Adrenal gland (tissue), 9 donors: ENCODE measurements at regions not wholly inside any gene's neighbourhood (a gene's known extent, or its start where the extent isn't known, plus 50 kb on each side); places are given as distances from the start of the nearest gene placed in this dataset.

Source experiments
- DNase-seq, 7 donors: peaks; one replicate each; pipeline ENCODE4 v3.0.0-alpha.2; 2019 to 2020
- H3K27ac ChIP-seq, 5 donors: fragments of 200-600 bp; sonication (generic) in 4 of 5; 1 replicate in 3 of 5; 2 replicates in 2 of 5; pipeline versions ENCODE4 v1.5.1 to v1.8.0; 2016 to 2020; ENCODE audit warnings: mild to moderate bottlenecking in 1 of 5
- H3K27me3 ChIP-seq: fragments of 200-600 bp; 2 replicates; pipeline ENCODE4 v1.8.0; 2021
- H3K36me3 ChIP-seq, 2 donors: fragments of 200-600 bp; replicated peaks in 1 of 2; 1 replicate in 1 of 2; 2 replicates in 1 of 2; pipeline versions ENCODE4 v1.5.1 to v1.8.0; 2018 to 2022
- H3K4me1 ChIP-seq, 2 donors: fragments of 200-600 bp; replicated peaks in 1 of 2; 1 replicate in 1 of 2; 2 replicates in 1 of 2; pipeline versions ENCODE4 v1.5.1 to v1.8.0; 2018 to 2021
- H3K4me3 ChIP-seq, 4 donors: fragments of 200-600 bp; sonication (generic) in 3 of 4; one replicate each; pipeline ENCODE4 v1.5.1; 2016 to 2018
- H3K9me3 ChIP-seq, 3 donors: fragments of 200-600 bp; sonication (generic) in 1 of 3; replicated peaks in 1 of 3; 1 replicate in 2 of 3; 2 replicates in 1 of 3; pipeline versions ENCODE4 v1.5.1 to v1.8.0; 2016 to 2021
- POLR2A ChIP-seq, 2 donors: fragments of 450-650 bp; IDR thresholded peaks; one replicate each; pipeline ENCODE4 v1.6.1; 2017; ENCODE audit warnings: antibody characterized with exemption in 2 of 2, mild to moderate bottlenecking in 2 of 2, moderate library complexity in 1 of 2
- WGBS, 4 donors: extraction: QIAGEN DNeasy Blood & Tissue Kit in 2 of 4; methylation state at CpG; one replicate each; pipeline versions ENCODE4 v1.1.5 to v1.1.7; 2013 to 2017; 5-methylcytosine and 5-hydroxymethylcytosine counted together
- intact Hi-C, 2 donors: fragments of 100-400 bp; cut with DNase I; formaldehyde crosslinking; loops; one replicate each; pipeline versions ENCODE4 v1.14.1 to v1.15.0; 2022 to 2023
- TF ChIP-seq, protein P1 (sequence below), 6 experiments: fragments of 450-650 bp in 4 of 6; fragments of 200-600 bp in 2 of 6; sonication (generic) in 1 of 6; IDR thresholded peaks; 1 replicate in 5 of 6; 2 replicates in 1 of 6; pipeline versions ENCODE4 v1.5.1 to v1.8.0; 2016 to 2021; ENCODE audit warnings: antibody characterized with exemption in 6 of 6, mild to moderate bottlenecking in 2 of 6, moderate library complexity in 1 of 6
- donor health status: healthy with polysubstance abuse.
- donor health status: Bipolar disorder and iron deficiency.
- donor health status: DM: yes; HTN: yes; CAD: no.
- donor health status: DM: no; HTN: no; CAD: no.
- donor health status: DM: no; HTN: no; CAD: no.

DNA sequence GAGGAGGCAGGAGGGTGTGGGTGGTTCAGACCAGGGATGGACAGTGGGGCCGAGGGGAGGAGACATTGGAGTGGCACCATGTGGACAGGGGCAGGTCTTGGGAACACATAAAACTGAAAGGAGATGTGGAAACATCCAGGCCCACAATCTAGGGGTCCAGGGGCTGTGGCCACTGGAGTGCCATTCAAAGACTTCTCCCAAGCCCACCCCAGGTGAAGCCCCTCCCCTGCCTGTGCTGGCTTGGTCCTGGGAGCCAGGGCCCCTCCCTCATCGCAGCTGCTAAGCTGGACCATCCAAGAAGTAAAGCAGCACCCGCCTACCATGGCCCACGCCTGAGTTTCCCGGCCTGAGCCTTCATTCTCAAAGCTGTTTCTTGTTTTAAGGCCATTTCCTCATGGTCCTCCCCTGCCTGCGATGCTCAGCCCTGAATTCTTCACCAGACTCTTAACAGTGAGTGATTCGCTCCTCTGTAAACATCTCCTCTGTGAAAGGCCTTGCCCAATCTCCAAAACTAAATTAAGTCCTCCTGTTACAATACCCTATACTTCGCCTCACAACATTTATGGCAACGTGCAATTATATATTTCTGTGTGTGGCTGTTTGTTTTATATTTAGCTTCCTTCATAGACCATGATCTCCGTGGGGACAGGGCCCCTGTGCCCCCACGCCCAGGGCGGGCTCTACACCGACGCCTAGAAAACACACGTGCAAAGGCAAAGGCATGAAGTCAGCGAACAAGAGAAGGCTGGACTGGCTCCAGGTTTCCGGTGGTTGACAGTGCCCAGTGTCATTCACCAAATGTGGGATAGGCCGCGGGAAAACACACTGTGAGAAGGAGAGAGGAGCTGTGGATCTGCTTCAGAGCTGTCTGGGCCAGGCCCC is 267.8 kb downstream of the ERMARD start:
- WGBS, 4 donors, result 82 to 92% (median 89%) methylated on average over 19 of the region's 19 CpGs
- no peak overlapping the region for H3K27ac ChIP-seq
- H3K36me3 ChIP-seq, result no peaks in the 10 kb centered on the region
- TF ChIP-seq, protein P1, sequence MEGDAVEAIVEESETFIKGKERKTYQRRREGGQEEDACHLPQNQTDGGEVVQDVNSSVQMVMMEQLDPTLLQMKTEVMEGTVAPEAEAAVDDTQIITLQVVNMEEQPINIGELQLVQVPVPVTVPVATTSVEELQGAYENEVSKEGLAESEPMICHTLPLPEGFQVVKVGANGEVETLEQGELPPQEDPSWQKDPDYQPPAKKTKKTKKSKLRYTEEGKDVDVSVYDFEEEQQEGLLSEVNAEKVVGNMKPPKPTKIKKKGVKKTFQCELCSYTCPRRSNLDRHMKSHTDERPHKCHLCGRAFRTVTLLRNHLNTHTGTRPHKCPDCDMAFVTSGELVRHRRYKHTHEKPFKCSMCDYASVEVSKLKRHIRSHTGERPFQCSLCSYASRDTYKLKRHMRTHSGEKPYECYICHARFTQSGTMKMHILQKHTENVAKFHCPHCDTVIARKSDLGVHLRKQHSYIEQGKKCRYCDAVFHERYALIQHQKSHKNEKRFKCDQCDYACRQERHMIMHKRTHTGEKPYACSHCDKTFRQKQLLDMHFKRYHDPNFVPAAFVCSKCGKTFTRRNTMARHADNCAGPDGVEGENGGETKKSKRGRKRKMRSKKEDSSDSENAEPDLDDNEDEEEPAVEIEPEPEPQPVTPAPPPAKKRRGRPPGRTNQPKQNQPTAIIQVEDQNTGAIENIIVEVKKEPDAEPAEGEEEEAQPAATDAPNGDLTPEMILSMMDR (IDR thresholded peaks at IDR 0.05), result no peak
- TF ChIP-seq POLR2A (IDR thresholded peaks at IDR 0.05), result no peak
- no peaks in the 10 kb centered on the region for H3K9me3 ChIP-seq
- peak in 2 of 7 donors; percentile 9 to 36 for DNase-seq
- peaks cover 16% of the 10 kb centered on the region for H3K27me3 ChIP-seq
- intact Hi-C loops, result no loop called here
- H3K4me1 ChIP-seq, result peaks cover 0 to 7% of the 10 kb centered on the region in 2 donors
- H3K4me3 ChIP-seq, result no peak overlapping the region

DNA sequence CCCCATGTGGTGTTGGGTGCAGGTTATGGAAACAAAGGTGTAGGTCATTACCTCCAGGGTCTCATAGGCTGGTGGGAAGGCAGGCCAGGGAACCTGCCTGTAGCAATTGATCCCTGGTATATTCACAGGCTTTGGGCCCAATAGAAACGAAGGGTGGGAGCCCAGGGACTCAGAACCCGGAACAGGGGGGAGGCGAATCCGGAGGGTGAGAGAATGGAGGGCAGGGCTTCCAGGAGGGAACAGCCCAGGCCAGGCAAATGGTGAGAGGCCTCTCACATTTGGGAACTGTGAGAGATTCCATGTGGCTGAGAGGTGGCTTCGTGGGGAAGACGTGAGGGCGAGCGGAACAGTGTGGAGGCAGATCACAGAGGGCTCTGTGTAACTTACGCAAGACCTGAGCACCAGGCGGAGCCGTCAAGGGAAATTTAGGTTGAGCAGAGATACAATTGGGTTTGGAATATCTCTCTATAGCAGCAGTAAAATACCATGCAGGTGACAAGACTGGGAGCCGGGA is 267.1 kb downstream of the ERMARD start:
- TF ChIP-seq, protein P1 (IDR thresholded peaks at IDR 0.05), result no peak
- no peak for TF ChIP-seq POLR2A (IDR thresholded peaks at IDR 0.05)
- Histone ChIP-seq H3K4me1 (peaks cover 0 to 7% of the 10 kb centered on the region in 2 donors), H3K4me3 (no peak overlapping the region), H3K27me3 (peaks cover 14% of the 10 kb centered on the region), H3K9me3 (no peaks in the 10 kb centered on the region), H3K27ac (no peak overlapping the region), H3K36me3 (no peaks in the 10 kb centered on the region)
- WGBS, 4 donors, result 92 to 94% (median 93%) methylated on average over 12 of the region's 12 CpGs
- DNase-seq, result peak in 2 of 7 donors; percentile 11 to 29
- intact Hi-C loops, result no loop called here

DNA sequence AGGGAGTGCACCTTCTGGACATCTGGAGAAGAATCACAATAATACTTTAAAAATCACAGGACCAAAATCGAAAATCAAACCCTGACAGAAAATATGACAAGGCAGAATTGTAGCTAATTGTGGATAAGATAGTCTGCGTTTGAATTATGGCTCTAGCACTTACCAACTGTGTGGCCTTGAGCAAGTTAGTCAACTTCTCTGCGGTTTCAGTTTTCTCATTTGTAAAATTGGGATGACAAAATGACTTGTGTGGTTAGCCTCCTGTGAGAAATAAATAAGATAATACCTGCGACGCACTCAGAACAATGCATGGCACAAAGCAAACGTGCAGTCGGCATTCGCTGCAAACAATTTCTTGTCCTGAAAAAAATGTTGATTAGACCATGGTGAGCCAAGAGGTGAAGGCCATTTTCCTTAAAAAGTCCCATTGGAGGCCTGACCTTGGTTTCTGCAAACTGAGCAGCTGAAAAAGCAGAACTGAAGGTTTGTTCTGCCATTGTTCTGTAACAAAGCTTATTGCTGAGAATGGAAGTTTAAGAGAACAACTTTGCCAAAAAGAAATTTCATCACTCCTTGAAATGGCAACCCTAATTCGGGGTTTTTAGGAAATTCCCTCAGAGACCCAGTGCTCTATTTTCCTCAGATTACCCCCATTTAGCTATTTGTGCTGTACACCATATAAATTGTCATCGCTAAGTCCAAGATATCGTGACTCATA is 266.3 kb downstream of the ERMARD start:
- Histone ChIP-seq H3K4me3 (no peak overlapping the region), H3K27me3 (peaks cover 7% of the 10 kb centered on the region), H3K4me1 (peaks cover 0 to 7% of the 10 kb centered on the region in 2 donors), H3K36me3 (no peaks in the 10 kb centered on the region), H3K9me3 (no peaks in the 10 kb centered on the region), H3K27ac (no peak overlapping the region)
- TF ChIP-seq, protein P1 (IDR thresholded peaks at IDR 0.05), result no peak
- peak in 2 of 7 donors; percentile 15 to 24 for DNase-seq
- intact Hi-C loops, result no loop called here
- 61 to 67% (median 61%) methylated on average over 11 of the region's 11 CpGs for WGBS, 4 donors

DNA sequence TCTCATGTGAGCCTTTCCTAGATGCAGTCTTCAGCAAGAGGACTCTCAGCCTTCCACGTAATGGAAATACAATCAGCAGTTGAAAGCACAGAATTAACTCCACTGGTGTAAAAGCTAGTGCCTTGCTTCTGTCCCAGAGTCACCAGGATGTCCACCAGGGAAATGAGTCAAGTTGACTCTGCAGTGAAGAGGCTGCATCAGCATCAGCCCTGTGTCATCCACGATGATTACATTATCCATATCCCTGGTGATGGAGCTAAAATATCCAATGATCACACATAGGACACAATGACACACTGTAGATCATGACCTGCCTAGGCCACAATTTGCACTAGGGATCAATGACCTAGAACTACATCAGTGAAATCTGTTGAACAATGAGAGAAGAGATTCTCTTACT is 262.4 kb downstream of the ERMARD start:
- intact Hi-C loops, result no loop called here
- WGBS, 4 donors, result 76 to 90% (median 83%) methylated on average over 2 of the region's 2 CpGs
- Histone ChIP-seq H3K27ac (no peak overlapping the region), H3K36me3 (no peaks in the 10 kb centered on the region), H3K9me3 (no peaks in the 10 kb centered on the region), H3K4me3 (no peak overlapping the region), H3K27me3 (no peaks in the 10 kb centered on the region), H3K4me1 (peaks cover 0 to 7% of the 10 kb centered on the region in 2 donors)
- TF ChIP-seq, protein P1 (IDR thresholded peaks at IDR 0.05), result no peak
- TF ChIP-seq POLR2A (IDR thresholded peaks at IDR 0.05), result no peak
- DNase-seq, result no peak
